Caco-2 (cell line): ENCODE measurements at regions not wholly inside any gene's neighbourhood (a gene's known extent, or its start where the extent isn't known, plus 50 kb on each side); places are given as distances from the start of the nearest gene placed in this dataset.
"Not testable (repeated sequence)": the region's sequence is repeated elsewhere in the genome, so short reads cannot be mapped to it uniquely, and the experiment has no call there.

Source experiments
- BruUV-seq: library from RNA; stranded (reverse); fragments of 400-500 nt; replicated peaks from 2 replicates; lab custom pipeline; 2021; lab: Mats Ljungman, UMichigan
- CTCF ChIA-PET: fragments of 300-600 bp; sonication (Branson Sonifier 250); formaldehyde crosslinking; loops from one replicate; lab custom pipeline; 2022; ENCODE audit warnings: antibody characterized with exemption; lab: Charles Lee
- POLR2A ChIA-PET: fragments of 300-600 bp; sonication (Branson Sonifier 250); formaldehyde crosslinking; loops from one replicate; lab custom pipeline; 2022; ENCODE audit warnings: antibody characterized with exemption; lab: Charles Lee
- DNase-seq, 2 experiments: peaks; one replicate each; pipeline versions ENCODE4 v3.0.0 to v3.0.0-alpha.2; 2020 to 2022
- H3K27me3 ChIP-seq: replicated peaks from 2 replicates; pipeline ENCODE4 v1.6.0; 2011; ENCODE audit warnings: low read length; ENCODE audit not compliant: control insufficient read depth, insufficient read depth
- H3K36me3 ChIP-seq: 2 replicates; pipeline ENCODE4 v1.5.1; 2011; ENCODE audit warnings: low read length; ENCODE audit not compliant: control insufficient read depth, insufficient read depth
- H3K4me1 ChIP-seq: fragments of 250-450 bp; sonication (Bioruptor Pico); 2 replicates; pipeline ENCODE4 v1.5.1; 2020; ENCODE audit warnings: mild to moderate bottlenecking
- H3K4me3 ChIP-seq: 2 replicates; pipeline ENCODE4 v1.5.1; 2011; ENCODE audit warnings: low read depth, mild to moderate bottlenecking, control low read depth, low read length
- H3K9me3 ChIP-seq: fragments of 250-450 bp; sonication (Bioruptor Pico); 2 replicates; pipeline ENCODE4 v1.5.1; 2020; ENCODE audit warnings: mild to moderate bottlenecking, moderate library complexity
- H3K27ac Mint-ChIP-seq: one replicate; pipeline ENCODE4 v1.8.0; 2022; ENCODE audit warnings: mixed read lengths; ENCODE audit not compliant: unreplicated experiment
- H3K27me3 Mint-ChIP-seq: one replicate; pipeline ENCODE4 v1.8.0; 2022; ENCODE audit warnings: mixed read lengths; ENCODE audit not compliant: insufficient read depth, unreplicated experiment
- H3K36me3 Mint-ChIP-seq: one replicate; pipeline ENCODE4 v1.8.0; 2022; ENCODE audit warnings: mild to moderate bottlenecking, mixed read lengths; ENCODE audit not compliant: insufficient read depth, unreplicated experiment
- H3K4me1 Mint-ChIP-seq: one replicate; pipeline ENCODE4 v1.8.0; 2022; ENCODE audit warnings: low read depth, mixed read lengths; ENCODE audit not compliant: unreplicated experiment
- H3K4me3 Mint-ChIP-seq: one replicate; pipeline ENCODE4 v1.8.0; 2022; ENCODE audit warnings: mild to moderate bottlenecking, moderate library complexity, mixed read lengths; ENCODE audit not compliant: unreplicated experiment
- H3K9me3 Mint-ChIP-seq: one replicate; pipeline ENCODE4 v1.8.0; 2022; ENCODE audit warnings: mixed read lengths; ENCODE audit not compliant: unreplicated experiment
- CTCF ChIP-seq, 2 experiments: fragments of 200-600 bp in 1 of 2; IDR thresholded peaks; 1 replicate in 1 of 2; 2 replicates in 1 of 2; pipeline versions ENCODE4 v1.5.1 to v1.8.0; 2011 to 2022; ENCODE audit warnings: antibody characterized with exemption in 1 of 2, control low read depth in 1 of 2, inconsistent platforms in 1 of 2, low read depth in 1 of 2, low read length in 1 of 2, mild to moderate bottlenecking in 1 of 2, moderate library complexity in 1 of 2; ENCODE audit not compliant: insufficient read depth in 1 of 2, severe bottlenecking in 1 of 2, unreplicated experiment in 1 of 2
- intact Hi-C: fragments of 100-400 bp; cut with micrococcal nuclease; formaldehyde crosslinking; loops from one replicate; pipeline ENCODE4 v1.10.0; 2022; ENCODE audit not compliant: unreplicated experiment

- no TSS peak for BruUV-seq
- H3K27ac Mint-ChIP-seq: no peak overlapping the region
- H3K9me3 Mint-ChIP-seq: no peaks in the 10 kb centered on the region
- intact Hi-C loops: no loop called here
- DNase-seq: no peak
- no peaks in the 10 kb centered on the region for H3K4me1 Mint-ChIP-seq
- Histone ChIP-seq H3K4me3 (no peak overlapping the region), H3K27me3 (no peaks in the 10 kb centered on the region; the same call in 1 of the 2 replicates), H3K4me1 (no peaks in the 10 kb centered on the region), H3K36me3 (no peaks in the 10 kb centered on the region), H3K9me3 (no peaks in the 10 kb centered on the region)
- POLR2A ChIA-PET: no interaction called here
- peaks cover 3% of the 10 kb centered on the region for H3K27me3 Mint-ChIP-seq
- H3K4me3 Mint-ChIP-seq: no peak overlapping the region
- CTCF ChIA-PET: no interaction called here
- H3K36me3 Mint-ChIP-seq: no peaks in the 10 kb centered on the region
- TF ChIP-seq CTCF (IDR thresholded peaks at IDR 0.05; ENCODE audit: insufficient read depth in 1 of 2, low read depth in 1 of 2, low read length in 1 of 2, severe bottlenecking in 1 of 2, unreplicated experiment in 1 of 2): no peak
Observed at GRCh38 chr20:11995805-11996567, 78.3 kb downstream of the BTBD3 start.

- H3K27ac Mint-ChIP-seq, H3K9me3 ChIP-seq, H3K4me1 Mint-ChIP-seq, H3K9me3 Mint-ChIP-seq, H3K27me3 Mint-ChIP-seq, H3K4me3 ChIP-seq, H3K4me1 ChIP-seq, H3K4me3 Mint-ChIP-seq, DNase-seq, intact Hi-C loops, H3K27me3 ChIP-seq, BruUV-seq, H3K36me3 Mint-ChIP-seq, POLR2A ChIA-PET, H3K36me3 ChIP-seq, CTCF ChIA-PET: not testable (repeated sequence)
Observed at GRCh38 chr20:12004776-12005175, 87.1 kb downstream of the BTBD3 start.

GRCh38 chr20:12012241-12013222, 94.8 kb downstream of the BTBD3 start:
- Histone ChIP-seq H3K4me3 (no peak overlapping the region), H3K27me3 (no peaks in the 10 kb centered on the region; the same call in 1 of the 2 replicates), H3K4me1 (no peaks in the 10 kb centered on the region), H3K9me3 (no peaks in the 10 kb centered on the region), H3K36me3 (no peaks in the 10 kb centered on the region)
- H3K36me3 Mint-ChIP-seq: no peaks in the 10 kb centered on the region
- intact Hi-C loops: loop anchor here (1.0 to 5.0 kb wide), 4 partner anchors 196 to 345 kb away; no protein-coding TSS in a partner anchor
- no peak overlapping the region for H3K27ac Mint-ChIP-seq
- ChIA-PET CTCF (interaction anchor here (0.6 to 2.1 kb wide), 9 partner anchors 13 to 563 kb away, joined by 3 to 11 read pairs (median 3); no protein-coding TSS in a partner anchor), POLR2A (no interaction called here)
- peak; percentile 98 for TF ChIP-seq CTCF (IDR thresholded peaks at IDR 0.05; ENCODE audit: insufficient read depth in 1 of 2, low read depth in 1 of 2, low read length in 1 of 2, severe bottlenecking in 1 of 2, unreplicated experiment in 1 of 2)
- no peaks in the 10 kb centered on the region for H3K9me3 Mint-ChIP-seq
- no peaks in the 10 kb centered on the region for H3K4me1 Mint-ChIP-seq
- no peak overlapping the region for H3K4me3 Mint-ChIP-seq
- DNase-seq: peak; percentile 53 to 76
- peaks cover 2% of the 10 kb centered on the region for H3K27me3 Mint-ChIP-seq
- no TSS peak for BruUV-seq
